Astrocyte (in vitro differentiated cells and primary cell): ENCODE measurements at regions not wholly inside any gene's neighbourhood (a gene's known extent, or its start where the extent isn't known, plus 50 kb on each side); places are given as distances from the start of the nearest gene placed in this dataset.

ENCODE experiments used
- DNase-seq: peaks from one replicate; pipeline ENCODE4 v3.0.0-alpha.2; 2010; ENCODE audit warnings: low read depth
- FAIRE-seq: peaks from 2 replicates; lab custom pipeline; 2011; peaks lifted over from hg19 to GRCh38; lab: Jason Lieb, UNC
- H2AFZ ChIP-seq: 2 replicates; pipeline ENCODE4 v1.6.0; 2012; ENCODE audit warnings: low read depth, low read length, inconsistent platforms
- H3K27ac ChIP-seq: 2 replicates; pipeline ENCODE4 v1.5.1; 2011; ENCODE audit warnings: low read depth, low read length, inconsistent platforms
- H3K27me3 ChIP-seq: 2 replicates; pipeline ENCODE4 v1.6.0; 2011; ENCODE audit warnings: low read length, inconsistent platforms; ENCODE audit not compliant: insufficient read depth
- H3K36me3 ChIP-seq: 2 replicates; pipeline ENCODE4 v1.5.1; 2011; ENCODE audit warnings: low read length, inconsistent platforms; ENCODE audit not compliant: insufficient read depth
- H3K4me1 ChIP-seq: 2 replicates; pipeline ENCODE4 v1.5.1; 2011; ENCODE audit warnings: low read length, inconsistent platforms; ENCODE audit not compliant: insufficient read depth
- H3K4me2 ChIP-seq: 2 replicates; pipeline ENCODE4 v1.6.0; 2012; ENCODE audit warnings: low read length, inconsistent platforms
- H3K4me3 ChIP-seq: 2 replicates; pipeline ENCODE4 v1.5.1; 2011; ENCODE audit warnings: low read depth, mild to moderate bottlenecking, low read length, inconsistent platforms; ENCODE audit not compliant: insufficient read depth
- H3K79me2 ChIP-seq: 2 replicates; pipeline ENCODE4 v1.6.0; 2012; ENCODE audit warnings: mild to moderate bottlenecking, low read length, inconsistent platforms; ENCODE audit not compliant: insufficient read depth
- H3K9ac ChIP-seq: 2 replicates; pipeline ENCODE4 v1.6.0; 2012; ENCODE audit warnings: mild to moderate bottlenecking, low read length, inconsistent platforms
- H3K9me3 ChIP-seq: 2 replicates; pipeline ENCODE4 v1.5.1; 2012; ENCODE audit warnings: low read depth, mild to moderate bottlenecking, low read length, inconsistent platforms; ENCODE audit not compliant: insufficient read depth
- H4K20me1 ChIP-seq: 2 replicates; pipeline ENCODE4 v1.6.0; 2012; ENCODE audit warnings: low read length, inconsistent platforms; ENCODE audit not compliant: insufficient read depth
- H3K27ac Mint-ChIP-seq: one replicate; pipeline ENCODE4 v1.8.0; 2021; ENCODE audit warnings: mild to moderate bottlenecking, mixed read lengths; ENCODE audit not compliant: unreplicated experiment
- H3K27me3 Mint-ChIP-seq: one replicate; pipeline ENCODE4 v1.8.0; 2021; ENCODE audit warnings: low read depth, mixed read lengths; ENCODE audit not compliant: unreplicated experiment
- H3K36me3 Mint-ChIP-seq: one replicate; pipeline ENCODE4 v1.8.0; 2021; ENCODE audit warnings: low read depth, mixed read lengths; ENCODE audit not compliant: unreplicated experiment
- H3K4me1 Mint-ChIP-seq: one replicate; pipeline ENCODE4 v1.8.0; 2021; ENCODE audit warnings: low read depth, mixed read lengths; ENCODE audit not compliant: unreplicated experiment
- H3K4me3 Mint-ChIP-seq: one replicate; pipeline ENCODE4 v1.8.0; 2021; ENCODE audit warnings: mild to moderate bottlenecking, moderate library complexity, mixed read lengths; ENCODE audit not compliant: unreplicated experiment
- H3K9me3 Mint-ChIP-seq: one replicate; pipeline ENCODE4 v1.8.0; 2021; ENCODE audit warnings: mild to moderate bottlenecking, mixed read lengths; ENCODE audit not compliant: unreplicated experiment
- EZH2 ChIP-seq: IDR thresholded peaks from 2 replicates; pipeline ENCODE4 v1.6.1; 2012; ENCODE audit warnings: mild to moderate bottlenecking, low read length, inconsistent platforms; ENCODE audit not compliant: insufficient read depth
- TF ChIP-seq, protein P1 (sequence below): IDR thresholded peaks from 2 replicates; pipeline ENCODE4 v1.5.1; 2011; ENCODE audit warnings: low read depth, mild to moderate bottlenecking, inconsistent platforms, low read length, moderate library complexity; ENCODE audit not compliant: insufficient read depth

DNA sequence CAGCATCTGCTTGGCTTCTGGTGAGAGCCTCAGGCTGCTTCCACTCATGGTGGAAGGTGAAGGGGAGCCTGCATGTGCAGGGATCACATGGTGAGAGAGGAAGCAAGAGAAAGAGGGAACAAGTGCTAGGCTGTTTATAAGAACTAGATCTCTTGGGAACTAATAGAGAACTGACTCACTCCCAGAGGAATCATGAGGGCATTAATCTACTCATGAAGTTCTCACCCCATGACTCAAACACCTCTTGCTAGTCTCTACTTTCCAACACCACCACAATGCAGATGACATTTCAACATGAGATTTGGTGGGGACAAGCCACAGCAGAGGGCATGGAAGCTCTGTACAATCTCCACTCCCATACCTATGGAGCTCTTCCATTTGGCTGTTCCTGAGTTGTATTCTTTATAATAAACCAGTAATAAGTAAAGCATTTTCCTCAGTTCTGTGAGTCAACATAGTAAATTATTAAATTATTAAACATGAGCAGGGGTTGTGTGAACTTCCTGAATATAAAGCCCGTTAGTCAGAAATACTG, 524.1 kb upstream of the NRSN1 start:
- no peak overlapping the region for H3K27ac Mint-ChIP-seq
- no peak overlapping the region for H3K4me3 Mint-ChIP-seq
- Histone ChIP-seq H3K4me1 (no peaks in the 10 kb centered on the region), H3K9me3 (no peaks in the 10 kb centered on the region), H3K4me3 (no peak overlapping the region), H3K4me2 (no peak overlapping the region), H3K27ac (no peak overlapping the region), H2AFZ (no peak overlapping the region), H3K27me3 (no peaks in the 10 kb centered on the region), H3K36me3 (no peaks in the 10 kb centered on the region), H3K9ac (no peak overlapping the region), H3K79me2 (no peaks in the 10 kb centered on the region), H4K20me1 (no peaks in the 10 kb centered on the region)
- H3K27me3 Mint-ChIP-seq: no peaks in the 10 kb centered on the region
- no peaks in the 10 kb centered on the region for H3K36me3 Mint-ChIP-seq
- peaks cover 4% of the 10 kb centered on the region for H3K9me3 Mint-ChIP-seq
- DNase-seq (no peak), FAIRE-seq (no peak)
- H3K4me1 Mint-ChIP-seq: no peaks in the 10 kb centered on the region
- TF ChIP-seq, protein P1, sequence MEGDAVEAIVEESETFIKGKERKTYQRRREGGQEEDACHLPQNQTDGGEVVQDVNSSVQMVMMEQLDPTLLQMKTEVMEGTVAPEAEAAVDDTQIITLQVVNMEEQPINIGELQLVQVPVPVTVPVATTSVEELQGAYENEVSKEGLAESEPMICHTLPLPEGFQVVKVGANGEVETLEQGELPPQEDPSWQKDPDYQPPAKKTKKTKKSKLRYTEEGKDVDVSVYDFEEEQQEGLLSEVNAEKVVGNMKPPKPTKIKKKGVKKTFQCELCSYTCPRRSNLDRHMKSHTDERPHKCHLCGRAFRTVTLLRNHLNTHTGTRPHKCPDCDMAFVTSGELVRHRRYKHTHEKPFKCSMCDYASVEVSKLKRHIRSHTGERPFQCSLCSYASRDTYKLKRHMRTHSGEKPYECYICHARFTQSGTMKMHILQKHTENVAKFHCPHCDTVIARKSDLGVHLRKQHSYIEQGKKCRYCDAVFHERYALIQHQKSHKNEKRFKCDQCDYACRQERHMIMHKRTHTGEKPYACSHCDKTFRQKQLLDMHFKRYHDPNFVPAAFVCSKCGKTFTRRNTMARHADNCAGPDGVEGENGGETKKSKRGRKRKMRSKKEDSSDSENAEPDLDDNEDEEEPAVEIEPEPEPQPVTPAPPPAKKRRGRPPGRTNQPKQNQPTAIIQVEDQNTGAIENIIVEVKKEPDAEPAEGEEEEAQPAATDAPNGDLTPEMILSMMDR: no peak
- TF ChIP-seq EZH2: no peak

DNA sequence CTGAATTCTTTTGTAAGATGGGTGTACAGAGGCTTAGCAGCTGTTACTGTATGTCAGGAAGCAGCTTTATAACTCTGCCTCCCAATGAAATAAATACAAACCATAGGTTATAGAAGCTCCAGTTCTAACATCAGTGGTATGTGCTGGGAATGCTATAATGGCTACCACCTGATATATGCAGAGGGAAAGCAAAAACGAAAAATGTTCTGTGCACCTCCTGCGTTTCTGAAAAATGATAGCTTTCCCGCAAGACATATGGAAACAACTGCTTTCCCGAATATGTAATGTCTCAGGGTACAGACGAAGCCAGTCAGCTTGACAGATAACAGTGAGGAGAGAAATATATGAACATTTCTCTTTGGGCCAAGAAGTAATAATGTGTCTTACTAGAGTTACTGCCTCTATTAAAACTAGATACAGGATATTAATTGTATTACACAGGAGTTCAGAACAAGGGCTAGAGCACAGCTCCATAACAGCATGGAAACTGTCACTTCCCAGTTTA, 517.0 kb upstream of the NRSN1 start:
- Histone ChIP-seq H2AFZ (no peak overlapping the region), H3K27ac (no peak overlapping the region), H3K9ac (no peak overlapping the region), H3K4me1 (no peaks in the 10 kb centered on the region), H3K27me3 (no peaks in the 10 kb centered on the region), H3K9me3 (no peaks in the 10 kb centered on the region), H3K4me2 (no peak overlapping the region), H3K36me3 (no peaks in the 10 kb centered on the region), H4K20me1 (no peaks in the 10 kb centered on the region), H3K4me3 (no peak overlapping the region), H3K79me2 (no peaks in the 10 kb centered on the region)
- TF ChIP-seq EZH2: no peak
- TF ChIP-seq, protein P1: no peak
- DNase-seq (no peak), FAIRE-seq (no peak)
- Mint-ChIP-seq H3K27me3 (no peaks in the 10 kb centered on the region), H3K9me3 (no peaks in the 10 kb centered on the region), H3K4me1 (no peaks in the 10 kb centered on the region), H3K36me3 (no peaks in the 10 kb centered on the region), H3K4me3 (no peak overlapping the region), H3K27ac (no peak overlapping the region)

DNA sequence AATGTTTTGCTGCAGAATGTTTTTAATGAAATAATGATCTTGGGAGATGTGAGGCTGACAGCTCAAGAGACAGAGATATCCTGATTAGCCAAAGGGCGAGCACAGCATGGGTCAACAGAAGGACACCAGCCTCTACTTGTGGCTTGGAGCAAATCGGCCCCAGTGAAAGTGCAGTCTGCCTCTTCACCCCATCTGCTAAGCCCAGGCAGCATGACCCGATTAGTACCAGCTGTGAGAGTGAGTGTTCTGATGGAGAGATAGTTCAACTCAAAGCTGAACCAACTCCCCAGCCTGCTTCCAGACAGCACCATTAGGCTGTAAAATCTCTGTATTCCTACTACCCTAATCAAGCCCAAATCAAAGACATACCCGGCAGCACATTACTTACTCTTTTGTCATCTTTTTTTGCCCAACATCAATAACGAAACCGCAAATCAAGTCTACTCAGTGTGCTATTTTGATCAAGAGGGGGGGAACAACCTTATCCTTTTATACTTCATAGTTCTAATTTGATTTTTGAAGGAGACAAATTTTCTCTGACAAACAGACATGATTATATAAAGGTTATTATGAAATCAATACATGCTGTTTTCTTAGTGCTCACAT, 514.1 kb upstream of the NRSN1 start:
- FAIRE-seq (no peak), DNase-seq (no peak)
- Histone ChIP-seq H3K27ac (no peak overlapping the region), H3K27me3 (no peaks in the 10 kb centered on the region), H3K9me3 (no peaks in the 10 kb centered on the region), H3K36me3 (no peaks in the 10 kb centered on the region), H2AFZ (no peak overlapping the region), H3K9ac (no peak overlapping the region), H3K4me3 (no peak overlapping the region), H3K79me2 (no peaks in the 10 kb centered on the region), H3K4me1 (no peaks in the 10 kb centered on the region), H4K20me1 (no peaks in the 10 kb centered on the region), H3K4me2 (no peak overlapping the region)
- Mint-ChIP-seq H3K27me3 (no peaks in the 10 kb centered on the region), H3K4me1 (no peaks in the 10 kb centered on the region), H3K9me3 (no peaks in the 10 kb centered on the region), H3K27ac (no peak overlapping the region), H3K4me3 (no peak overlapping the region), H3K36me3 (no peaks in the 10 kb centered on the region)
- TF ChIP-seq, protein P1: no peak
- TF ChIP-seq EZH2: no peak
